Mucosa of gallbladder (tissue), 1 donor: ENCODE measurements at regions not wholly inside any gene's neighbourhood (a gene's known extent, or its start where the extent isn't known, plus 50 kb on each side); places are given as distances from the start of the nearest gene placed in this dataset.
"Not testable (repeated sequence)": the region's sequence is repeated elsewhere in the genome, so short reads cannot be mapped to it uniquely, and the experiment has no call there.

Experiments
- DNase-seq: peaks from one replicate; pipeline ENCODE4 v3.0.0-alpha.2; 2020; ENCODE audit warnings: low spot score
- donor health status: DM: no; HTN: no; CAD: no.

GRCh38 chr5:10126900-10127299, 122.8 kb downstream of the ATPSCKMT start:
- DNase-seq, result no peak

DNA sequence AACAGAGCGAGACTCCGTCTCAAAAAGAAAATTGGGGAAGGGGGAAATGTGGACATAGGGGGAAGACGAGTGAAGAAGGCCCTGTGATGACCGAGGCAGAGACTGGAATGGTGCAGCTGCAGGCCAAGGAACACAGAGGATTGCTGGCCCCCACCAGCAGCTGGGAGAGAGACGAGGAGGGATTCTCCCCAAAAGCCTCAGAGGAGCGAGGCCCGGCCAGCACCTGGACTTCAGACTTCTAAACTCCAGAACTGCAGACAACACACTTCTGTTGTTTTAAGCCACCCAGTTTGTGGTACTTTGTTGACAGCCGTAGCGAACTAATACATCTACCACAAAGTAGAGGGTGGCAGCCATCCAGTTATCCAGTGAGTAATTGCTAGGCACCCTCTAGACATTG, 124.6 kb downstream of the ATPSCKMT start:
- DNase-seq, result no peak

GRCh38 chr5:10124287-10124686, 125.4 kb downstream of the ATPSCKMT start:
- no peak for DNase-seq

DNA sequence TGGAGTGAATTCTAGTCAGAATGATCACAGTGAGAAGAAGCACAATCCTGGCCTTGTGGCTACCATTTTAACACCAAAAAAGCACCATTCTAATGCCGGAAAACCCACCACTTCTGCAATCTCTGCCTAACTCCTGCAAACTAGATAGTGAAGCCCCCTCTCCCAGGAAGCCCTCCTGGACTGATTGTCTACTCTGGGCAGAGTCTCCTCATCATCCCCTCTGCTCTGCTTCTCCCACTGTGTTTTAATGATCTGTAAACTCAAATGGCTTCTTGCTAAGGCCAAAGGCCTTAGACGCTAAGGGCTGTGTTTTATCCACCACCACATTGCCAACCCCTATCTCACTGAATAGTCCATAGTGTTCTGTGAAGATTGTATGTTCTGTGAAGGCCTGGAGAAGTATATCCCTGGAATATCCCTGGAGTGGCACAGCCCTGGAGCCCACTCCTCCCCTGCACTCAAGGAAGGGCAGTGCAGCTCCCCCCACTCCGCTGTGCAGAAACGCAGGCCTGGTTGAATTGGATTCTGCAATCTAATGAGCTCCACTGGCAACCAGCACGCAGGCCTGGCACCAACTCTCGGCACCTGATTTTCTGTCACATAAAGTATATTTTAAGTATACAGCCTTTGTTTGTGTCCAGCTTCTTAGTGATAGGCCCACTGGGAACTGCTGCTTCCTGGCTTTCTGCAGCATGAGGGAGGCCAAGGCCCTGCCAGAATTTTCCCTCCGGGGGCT, 126.3 kb downstream of the ATPSCKMT start:
- DNase-seq, result no peak

DNA sequence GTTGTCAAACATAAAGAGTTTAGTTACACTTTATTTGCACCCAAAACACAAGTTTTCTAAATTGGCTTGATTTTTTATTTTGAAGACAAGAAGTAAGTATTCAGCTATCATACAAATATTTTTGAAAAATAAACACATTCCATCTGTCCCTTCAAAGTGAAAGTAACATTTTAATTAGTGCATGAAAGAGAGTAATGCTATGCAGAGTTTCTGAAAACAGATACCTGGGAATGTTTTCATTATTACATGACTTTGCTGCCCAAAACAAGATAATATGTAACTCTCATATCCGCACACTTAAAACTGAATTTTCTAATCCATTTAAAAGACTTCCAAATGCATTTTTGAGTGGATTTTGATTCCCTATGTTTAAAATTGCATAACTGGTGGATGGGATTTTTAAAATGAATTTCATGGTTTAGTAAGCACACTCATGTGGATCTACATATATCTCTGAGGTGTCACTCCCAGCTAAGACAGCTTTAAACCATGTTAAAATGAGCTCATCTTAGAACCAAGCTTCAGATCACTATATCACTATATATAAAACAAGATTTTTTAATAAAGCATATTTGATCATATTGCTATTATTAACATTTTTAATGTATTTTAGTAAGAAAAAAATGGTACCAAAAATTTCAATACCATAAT, 127.5 kb downstream of the ATPSCKMT start:
- no peak for DNase-seq

GRCh38 chr5:10120934-10121333, 128.8 kb downstream of the ATPSCKMT start:
- DNase-seq, result no peak

DNA sequence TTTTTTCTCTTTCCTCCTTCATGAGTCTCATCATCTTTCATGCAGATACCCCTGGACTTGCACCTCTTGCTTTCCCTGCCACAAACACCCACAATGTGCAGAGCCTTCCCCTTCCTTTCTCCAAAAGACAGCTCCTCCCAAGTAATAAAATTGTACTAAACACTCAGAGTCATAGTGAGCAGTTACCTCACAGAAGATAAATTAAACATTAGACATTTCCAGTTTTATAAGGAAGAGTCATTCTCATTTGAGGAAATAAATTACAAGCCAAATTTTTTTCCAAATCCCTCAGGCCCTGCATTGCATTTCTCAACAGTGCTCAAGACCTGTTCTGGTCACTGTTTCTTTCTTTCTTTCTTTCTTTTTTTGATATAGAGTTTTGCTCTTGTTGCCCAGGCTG, 131.5 kb downstream of the ATPSCKMT start:
- DNase-seq, result no peak

GRCh38 chr5:10116594-10116993, 133.1 kb downstream of the ATPSCKMT start:
- no peak for DNase-seq

- DNase-seq, result no peak
Observed at GRCh38 chr5:10115669-10116068, 134.0 kb downstream of the ATPSCKMT start.

DNA sequence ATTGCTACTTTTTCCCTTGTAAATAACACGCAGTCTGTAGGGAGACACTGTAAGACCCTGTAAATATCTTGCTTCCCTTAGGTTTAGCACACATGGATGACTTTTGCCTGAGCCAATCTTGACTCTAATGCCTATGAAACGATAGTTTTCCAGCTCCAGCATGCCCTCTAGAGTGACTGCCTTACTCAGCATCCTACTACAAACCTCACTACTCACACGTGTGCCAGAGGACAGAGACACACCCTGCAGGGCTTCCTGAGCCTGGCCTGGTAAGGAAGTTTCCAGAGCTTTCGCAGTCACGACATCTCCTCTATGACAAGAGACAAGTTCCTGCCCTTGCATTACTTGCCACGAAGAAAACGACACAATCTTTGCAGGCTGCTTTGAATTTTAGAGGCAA, 138.1 kb downstream of the ATPSCKMT start:
- no peak for DNase-seq

DNA sequence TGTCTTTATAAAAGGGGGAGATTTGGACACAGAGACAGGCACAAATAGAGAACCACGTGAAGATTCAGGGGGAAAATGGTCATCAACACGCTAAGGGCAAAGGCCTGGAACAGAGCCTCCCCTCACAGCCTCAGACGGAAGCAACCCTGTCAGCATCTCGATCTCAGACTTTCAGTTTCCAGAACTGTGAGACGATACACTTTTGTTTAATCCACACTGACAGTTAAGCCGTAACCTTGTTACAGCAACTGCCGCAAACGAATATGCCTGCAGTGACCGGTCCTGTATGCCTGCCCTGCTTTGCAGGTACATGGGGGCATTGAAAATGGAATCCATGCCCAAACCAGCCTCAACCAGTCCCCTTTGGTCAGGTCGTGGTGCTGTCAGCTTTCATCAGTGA, 139.5 kb downstream of the ATPSCKMT start:
- DNase-seq, result no peak

DNA sequence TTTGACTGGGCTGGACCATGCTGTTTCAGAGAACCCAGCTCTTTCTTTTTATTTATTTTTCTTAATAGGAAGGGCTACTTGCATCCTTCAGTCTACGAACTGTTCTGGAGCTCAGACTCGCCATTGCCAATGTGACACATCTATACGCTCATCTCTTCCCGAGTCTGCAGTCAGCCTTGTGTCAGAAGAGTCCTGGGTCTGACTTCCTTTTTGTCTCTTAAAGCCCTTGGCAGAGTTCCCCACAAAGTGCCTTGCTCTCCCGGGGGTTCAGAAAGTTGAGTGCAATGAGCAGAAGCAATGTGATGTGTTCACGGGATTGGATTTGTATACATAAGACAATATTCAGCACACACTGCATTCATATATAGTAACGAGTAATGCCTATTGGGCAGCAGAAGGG, 140.4 kb downstream of the ATPSCKMT start:
- DNase-seq, result no peak

DNA sequence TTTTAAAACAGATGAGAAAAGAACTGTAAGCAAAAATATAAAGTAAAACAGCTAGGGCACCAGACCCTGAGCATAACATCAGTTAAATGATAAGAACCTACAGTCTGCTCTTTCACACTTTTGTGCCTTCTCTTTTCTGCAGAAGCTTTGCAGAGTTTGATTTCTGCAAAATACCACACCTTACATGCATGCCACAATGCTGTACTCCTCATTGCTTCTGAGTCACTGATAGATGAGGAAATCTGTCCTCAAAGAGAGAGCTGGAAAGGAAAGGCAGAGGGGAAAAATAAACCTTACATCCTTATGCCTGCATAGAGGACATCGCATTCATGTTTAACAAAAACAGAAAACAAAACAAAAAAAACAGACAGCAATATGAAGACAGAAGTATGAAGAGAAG, 142.9 kb downstream of the ATPSCKMT start:
- DNase-seq, result no peak

- DNase-seq, result no peak
Observed at GRCh38 chr5:10106285-10106684, 143.4 kb downstream of the ATPSCKMT start.

- DNase-seq, result no peak
Observed at GRCh38 chr5:10102706-10103497, 146.8 kb downstream of the ATPSCKMT start.

DNA sequence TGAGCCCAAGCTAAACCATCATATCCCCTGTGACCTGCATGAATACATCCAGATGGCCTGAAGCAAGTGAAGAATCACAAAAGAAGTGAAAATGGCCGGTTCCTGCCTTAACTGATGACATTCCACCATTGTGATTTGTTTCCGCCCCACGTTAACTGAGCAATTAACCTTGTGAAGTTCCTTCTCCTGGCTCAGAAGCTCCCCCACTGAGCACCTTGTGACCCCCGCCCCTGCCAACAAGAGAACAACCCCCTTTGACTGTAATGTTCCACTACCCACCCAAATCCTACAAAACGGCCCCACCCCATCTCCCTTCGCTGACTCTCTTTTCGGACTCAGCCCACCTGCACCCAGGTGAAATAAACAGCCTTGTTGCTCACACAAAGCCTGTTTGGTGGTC, 147.5 kb downstream of the ATPSCKMT start:
- DNase-seq, result not testable (repeated sequence)

DNA sequence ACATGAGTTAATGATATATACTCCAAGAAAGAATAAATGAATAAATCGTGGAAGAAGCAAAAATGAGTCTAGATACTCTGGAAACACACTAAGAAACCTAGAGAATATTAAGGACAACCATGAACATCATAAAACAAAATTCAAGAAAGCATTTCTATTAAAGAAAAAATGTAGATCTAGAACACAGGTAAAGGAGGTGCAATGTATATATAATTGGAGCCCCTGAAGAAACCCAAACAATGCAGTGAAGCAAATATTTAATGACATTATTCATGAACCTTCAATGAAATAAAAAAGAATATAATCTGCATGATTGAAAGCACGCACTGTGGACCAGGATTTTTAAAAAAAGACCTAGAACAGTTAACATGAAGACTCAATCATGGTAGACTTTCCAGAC, 150.1 kb downstream of the ATPSCKMT start:
- no peak for DNase-seq

- no peak for DNase-seq
Observed at GRCh38 chr5:10091701-10092100, 158.0 kb downstream of the ATPSCKMT start.

GRCh38 chr5:10090074-10090473, 159.6 kb downstream of the ATPSCKMT start:
- no peak for DNase-seq

DNA sequence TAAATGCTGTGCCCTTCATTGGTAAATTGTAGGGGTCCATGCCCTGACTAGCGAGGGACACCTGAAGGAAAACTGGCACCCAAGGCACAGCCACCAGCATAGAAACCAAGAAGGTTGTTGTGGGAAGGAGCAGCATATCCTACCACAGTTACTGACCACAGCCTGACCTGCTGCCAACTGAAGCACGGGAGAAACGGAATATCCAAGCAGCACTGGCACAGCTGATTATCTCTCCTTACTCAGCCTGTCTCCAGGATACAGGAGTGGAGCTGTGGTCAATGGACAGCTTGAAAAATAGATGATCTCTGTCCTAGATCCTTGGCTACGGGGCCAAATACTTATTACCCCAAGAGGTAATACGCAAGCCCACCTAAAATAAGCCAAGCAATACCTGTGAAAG, 164.5 kb downstream of the ATPSCKMT start:
- no peak for DNase-seq

GRCh38 chr5:10081584-10081983, 168.1 kb downstream of the ATPSCKMT start:
- DNase-seq, result no peak

DNA sequence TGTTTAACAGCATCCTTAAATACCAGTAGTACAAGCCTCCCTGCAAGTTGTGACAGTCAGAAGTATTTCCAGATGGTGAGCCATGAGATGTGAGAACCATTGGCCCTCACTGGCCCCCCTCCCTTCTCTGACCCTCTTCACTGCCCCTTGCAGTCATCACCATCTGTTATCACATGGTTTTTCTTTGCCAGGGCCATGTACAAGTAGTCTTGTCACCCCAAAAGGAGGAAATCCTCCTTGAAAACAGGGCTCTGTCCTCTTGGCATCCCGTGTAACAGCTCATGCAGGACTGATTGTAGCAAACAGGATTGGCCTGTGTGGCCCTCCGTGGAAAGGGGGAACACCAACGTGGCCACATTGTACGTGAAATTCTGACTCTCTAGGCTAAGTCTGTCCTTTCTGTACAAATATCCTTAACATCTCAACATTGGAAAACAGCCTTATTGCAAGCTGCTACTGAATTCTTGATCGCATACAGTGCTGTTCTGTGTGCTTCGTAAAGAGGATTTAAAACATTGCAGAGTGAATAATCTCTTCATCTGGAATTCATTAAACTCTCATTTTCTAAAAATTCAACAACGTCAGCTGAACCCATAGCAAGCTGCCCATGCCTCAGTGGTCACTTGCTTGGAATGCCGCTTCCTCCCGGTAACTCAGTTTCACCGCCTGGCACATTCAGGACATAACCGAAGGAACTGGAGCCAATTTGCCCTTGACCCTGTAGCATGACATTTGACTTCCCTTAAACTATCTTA, 171.7 kb downstream of the ATPSCKMT start:
- DNase-seq, result no peak
